ENCODE measurements at regions not wholly inside any gene's neighbourhood (a gene's known extent, or its start where the extent isn't known, plus 50 kb on each side); places are given as distances from the start of the nearest gene placed in this dataset.

DNA sequence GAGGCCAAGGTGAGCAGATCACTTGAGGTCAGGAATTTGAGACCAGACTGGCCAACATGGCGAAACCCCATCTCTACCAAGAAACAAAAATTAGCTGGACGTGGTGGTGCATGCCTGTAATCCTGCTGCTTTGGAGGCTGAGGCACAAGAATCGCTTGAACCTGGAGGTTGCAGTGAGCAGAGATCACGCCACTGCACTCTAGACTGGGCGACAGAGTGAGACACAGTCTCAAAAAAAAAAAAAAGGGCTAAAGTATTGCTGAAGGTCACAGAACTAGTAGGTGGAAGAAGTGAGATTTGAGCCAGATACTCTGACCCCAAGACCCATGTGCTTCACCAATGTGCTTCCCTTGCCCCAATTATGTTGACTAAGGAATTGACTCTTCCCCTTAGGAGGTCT is 112.0 kb downstream of the NPIPB5 start:
- DNase-seq: no peak
- Histone ChIP-seq H3K9me3 (ENCODE audit: low read length) (no peaks in the 10 kb centered on the region), H2AFZ (ENCODE audit: low read length) (no peak overlapping the region), H3K4me3 (ENCODE audit: low read length) (no peak overlapping the region), H3K27ac (ENCODE audit: low read length) (no peak overlapping the region), H3K9me2 (replicated peaks; ENCODE audit: insufficient read depth, low read length) (no peaks in the 10 kb centered on the region), H3K4me1 (ENCODE audit: low read length) (no peaks in the 10 kb centered on the region), H3K4me2 (ENCODE audit: low read depth, low read length, poor library complexity, severe bottlenecking) (no peak overlapping the region), H3K9ac (ENCODE audit: low read length) (no peak overlapping the region), H4K20me1 (ENCODE audit: insufficient read depth, low read depth, low read length) (no peaks in the 10 kb centered on the region), H3K27me3 (ENCODE audit: low read length) (no peaks in the 10 kb centered on the region), H3K79me2 (ENCODE audit: low read length) (no peaks in the 10 kb centered on the region), H3K36me3 (ENCODE audit: insufficient read depth, low read length) (no peaks in the 10 kb centered on the region)

DNA sequence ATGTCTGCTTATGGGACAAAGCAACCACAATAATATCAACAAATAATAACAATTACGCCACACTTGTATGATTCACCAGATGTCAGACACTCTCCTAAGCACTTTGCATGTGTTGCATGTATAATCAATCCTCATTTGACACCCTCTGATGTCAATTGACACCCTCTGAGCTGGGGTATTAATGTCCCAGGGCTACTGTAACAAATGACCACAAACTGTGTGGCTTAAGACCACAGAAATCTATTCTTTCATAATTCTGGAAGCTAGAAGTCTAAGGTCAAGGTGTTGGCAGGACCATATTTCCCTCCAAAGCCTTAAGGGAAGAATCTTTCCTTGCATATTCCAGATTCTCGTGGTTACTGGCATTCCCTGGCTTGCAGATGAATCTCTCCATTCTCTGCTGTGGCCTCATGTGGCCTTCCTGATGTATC is 112.7 kb downstream of the NPIPB5 start:
- Histone ChIP-seq H3K36me3 (ENCODE audit: insufficient read depth, low read length) (no peaks in the 10 kb centered on the region), H3K9ac (ENCODE audit: low read length) (no peak overlapping the region), H2AFZ (ENCODE audit: low read length) (no peak overlapping the region), H3K27me3 (ENCODE audit: low read length) (no peaks in the 10 kb centered on the region), H3K9me3 (ENCODE audit: low read length) (no peaks in the 10 kb centered on the region), H3K4me3 (ENCODE audit: low read length) (no peak overlapping the region), H3K27ac (ENCODE audit: low read length) (no peak overlapping the region), H3K4me2 (ENCODE audit: low read depth, low read length, poor library complexity, severe bottlenecking) (no peak overlapping the region), H3K9me2 (replicated peaks; ENCODE audit: insufficient read depth, low read length) (no peaks in the 10 kb centered on the region), H3K79me2 (ENCODE audit: low read length) (no peaks in the 10 kb centered on the region), H4K20me1 (ENCODE audit: insufficient read depth, low read depth, low read length) (no peaks in the 10 kb centered on the region), H3K4me1 (ENCODE audit: low read length) (no peaks in the 10 kb centered on the region)
- DNase-seq: no peak

DNA sequence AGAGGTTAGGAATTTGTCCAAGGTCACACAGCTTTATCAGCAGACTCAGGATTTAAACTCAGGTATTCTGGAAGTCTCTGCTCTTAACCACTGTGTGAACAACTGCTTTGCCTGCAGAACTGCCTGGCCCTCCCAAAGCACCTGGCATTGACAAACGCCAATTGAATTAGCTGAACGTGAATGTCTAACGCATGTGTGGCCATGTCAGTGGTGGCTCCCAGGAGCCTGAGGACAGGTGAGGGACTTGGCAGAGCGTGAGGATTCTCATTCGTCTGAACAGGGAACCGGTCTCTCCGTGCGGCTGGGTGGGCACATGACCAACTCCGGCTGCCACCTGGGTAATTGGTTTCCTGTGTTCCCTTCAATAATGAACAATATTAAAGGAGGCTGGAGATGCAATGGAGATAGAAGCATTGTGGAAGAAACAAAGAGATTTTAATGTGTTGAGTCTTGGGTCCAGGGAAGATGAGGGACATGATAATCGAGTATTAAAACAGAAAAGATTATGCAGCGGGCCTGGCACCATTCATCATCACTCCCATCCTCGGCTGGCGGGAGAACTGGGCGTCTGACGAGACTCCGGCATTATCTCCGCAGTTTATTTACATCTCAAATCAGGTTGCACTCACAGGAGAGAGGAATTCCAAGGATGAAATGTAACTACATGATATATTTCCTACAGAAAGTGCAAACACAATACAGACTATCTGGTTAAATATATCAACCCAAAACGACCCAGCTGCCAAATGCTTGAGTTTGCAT is 113.5 kb downstream of the NPIPB5 start:
- no peak overlapping the region for H3K27ac ChIP-seq (ENCODE audit: low read length)
- H3K36me3 ChIP-seq (ENCODE audit: insufficient read depth, low read length): no peaks in the 10 kb centered on the region
- H3K79me2 ChIP-seq (ENCODE audit: low read length): no peaks in the 10 kb centered on the region
- DNase-seq: no peak
- H3K9ac ChIP-seq (ENCODE audit: low read length): no peak overlapping the region
- H3K9me3 ChIP-seq (ENCODE audit: low read length): no peaks in the 10 kb centered on the region
- H3K27me3 ChIP-seq (ENCODE audit: low read length): no peaks in the 10 kb centered on the region
- H3K4me3 ChIP-seq (ENCODE audit: low read length): no peak overlapping the region
- H3K9me2 ChIP-seq (replicated peaks; ENCODE audit: insufficient read depth, low read length): no peaks in the 10 kb centered on the region
- H3K4me2 ChIP-seq (ENCODE audit: low read depth, low read length, poor library complexity, severe bottlenecking): no peak overlapping the region
- H3K4me1 ChIP-seq (ENCODE audit: low read length): no peaks in the 10 kb centered on the region
- H4K20me1 ChIP-seq (ENCODE audit: insufficient read depth, low read depth, low read length): no peaks in the 10 kb centered on the region
- H2AFZ ChIP-seq (ENCODE audit: low read length): no peak overlapping the region

DNA sequence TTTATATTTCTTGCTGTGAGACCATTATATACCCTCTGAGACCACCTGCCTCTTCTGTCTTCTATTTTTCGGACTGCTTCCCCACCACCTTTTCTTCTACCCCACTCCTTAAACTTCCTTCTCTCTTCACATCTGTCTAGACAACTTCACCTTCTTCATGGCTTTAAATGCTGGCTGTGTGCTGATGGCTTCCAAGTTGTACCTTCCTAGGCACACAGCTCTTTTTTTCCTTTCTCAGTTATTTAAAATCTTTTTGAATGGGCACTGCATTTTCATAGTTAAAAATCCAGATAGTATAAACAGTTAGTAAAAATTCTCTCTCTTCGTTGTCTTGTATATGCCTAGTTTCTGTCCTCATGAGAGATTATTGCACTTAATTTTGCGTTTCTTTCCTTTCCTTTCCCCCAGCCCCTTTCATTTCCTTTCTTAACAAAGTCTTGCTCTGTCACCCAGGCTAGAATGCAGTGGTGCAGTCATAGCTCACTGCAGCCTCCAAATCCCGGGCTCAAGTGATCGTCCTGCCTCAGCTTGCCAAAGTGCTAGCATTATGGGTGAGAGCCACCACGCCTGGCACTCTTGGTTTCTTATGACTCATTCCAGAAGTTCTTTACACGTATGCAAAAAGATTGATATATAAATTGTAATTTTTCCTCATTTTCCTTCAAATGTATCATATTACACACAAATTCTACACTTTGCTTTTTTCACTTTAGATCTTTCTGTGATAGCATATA is 114.3 kb downstream of the NPIPB5 start:
- H3K27ac ChIP-seq (ENCODE audit: low read length): no peak overlapping the region
- no peaks in the 10 kb centered on the region for H3K79me2 ChIP-seq (ENCODE audit: low read length)
- H3K36me3 ChIP-seq (ENCODE audit: insufficient read depth, low read length): no peaks in the 10 kb centered on the region
- H3K9ac ChIP-seq (ENCODE audit: low read length): no peak overlapping the region
- H3K4me2 ChIP-seq (ENCODE audit: low read depth, low read length, poor library complexity, severe bottlenecking): no peak overlapping the region
- no peaks in the 10 kb centered on the region for H4K20me1 ChIP-seq (ENCODE audit: insufficient read depth, low read depth, low read length)
- H3K9me3 ChIP-seq (ENCODE audit: low read length): no peaks in the 10 kb centered on the region
- no peak overlapping the region for H2AFZ ChIP-seq (ENCODE audit: low read length)
- H3K4me3 ChIP-seq (ENCODE audit: low read length): no peak overlapping the region
- no peak for DNase-seq
- no peaks in the 10 kb centered on the region for H3K9me2 ChIP-seq (replicated peaks; ENCODE audit: insufficient read depth, low read length)
- H3K27me3 ChIP-seq (ENCODE audit: low read length): no peaks in the 10 kb centered on the region
- no peaks in the 10 kb centered on the region for H3K4me1 ChIP-seq (ENCODE audit: low read length)

DNA sequence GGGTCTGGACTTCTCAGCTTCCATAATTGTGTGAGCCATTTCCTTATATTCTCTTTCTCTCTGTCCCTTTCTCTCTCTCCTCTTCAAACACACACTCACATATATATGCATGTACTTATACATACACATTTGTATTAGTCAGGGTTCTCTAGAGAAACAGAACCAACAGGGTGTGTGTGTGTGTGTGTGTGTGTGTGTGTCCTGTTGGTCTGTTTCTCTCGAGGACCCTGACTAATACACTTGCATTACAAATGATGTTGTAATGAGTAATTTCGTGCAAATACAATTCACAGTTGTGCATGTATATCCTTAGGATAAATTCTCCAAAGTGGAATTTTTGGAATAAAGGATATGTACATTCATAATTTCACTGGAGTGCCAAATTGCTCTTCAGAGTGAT is 115.3 kb downstream of the NPIPB5 start:
- DNase-seq: no peak
- H3K4me3 ChIP-seq (ENCODE audit: low read length): no peak overlapping the region
- H3K9me2 ChIP-seq (replicated peaks; ENCODE audit: insufficient read depth, low read length): no peaks in the 10 kb centered on the region
- H4K20me1 ChIP-seq (ENCODE audit: insufficient read depth, low read depth, low read length): no peaks in the 10 kb centered on the region
- no peaks in the 10 kb centered on the region for H3K79me2 ChIP-seq (ENCODE audit: low read length)
- H3K4me1 ChIP-seq (ENCODE audit: low read length): no peaks in the 10 kb centered on the region
- H2AFZ ChIP-seq (ENCODE audit: low read length): no peak overlapping the region
- no peaks in the 10 kb centered on the region for H3K27me3 ChIP-seq (ENCODE audit: low read length)
- H3K27ac ChIP-seq (ENCODE audit: low read length): no peak overlapping the region
- H3K9me3 ChIP-seq (ENCODE audit: low read length): no peaks in the 10 kb centered on the region
- H3K4me2 ChIP-seq (ENCODE audit: low read depth, low read length, poor library complexity, severe bottlenecking): no peak overlapping the region
- H3K36me3 ChIP-seq (ENCODE audit: insufficient read depth, low read length): no peaks in the 10 kb centered on the region
- no peak overlapping the region for H3K9ac ChIP-seq (ENCODE audit: low read length)

DNA sequence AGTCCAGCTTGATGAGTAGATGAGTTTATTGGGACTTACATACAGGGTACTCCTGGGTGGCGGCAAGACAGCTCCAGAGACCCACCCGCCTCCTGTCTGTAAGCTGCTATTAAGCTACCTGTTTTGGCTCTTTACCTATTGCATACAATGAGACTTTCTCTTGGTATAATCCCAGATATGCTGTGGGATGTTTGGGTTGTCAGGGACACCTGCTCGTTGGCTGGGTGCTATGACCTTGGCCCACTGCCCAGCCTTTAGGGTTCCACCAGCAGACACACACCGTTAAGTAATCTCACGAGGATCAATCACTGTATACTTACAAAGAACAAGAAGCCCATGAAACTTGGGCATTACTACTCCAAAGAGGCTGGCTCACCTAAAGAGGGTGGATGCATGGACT is 116.4 kb downstream of the NPIPB5 start:
- no peak for DNase-seq
- Histone ChIP-seq H3K4me1 (ENCODE audit: low read length) (no peaks in the 10 kb centered on the region), H4K20me1 (ENCODE audit: insufficient read depth, low read depth, low read length) (no peaks in the 10 kb centered on the region), H3K9me3 (ENCODE audit: low read length) (no peaks in the 10 kb centered on the region), H3K36me3 (ENCODE audit: insufficient read depth, low read length) (no peaks in the 10 kb centered on the region), H3K27me3 (ENCODE audit: low read length) (no peaks in the 10 kb centered on the region), H3K4me3 (ENCODE audit: low read length) (no peak overlapping the region), H3K4me2 (ENCODE audit: low read depth, low read length, poor library complexity, severe bottlenecking) (no peak overlapping the region), H3K27ac (ENCODE audit: low read length) (no peak overlapping the region), H3K79me2 (ENCODE audit: low read length) (no peaks in the 10 kb centered on the region), H2AFZ (ENCODE audit: low read length) (no peak overlapping the region), H3K9me2 (replicated peaks; ENCODE audit: insufficient read depth, low read length) (no peaks in the 10 kb centered on the region), H3K9ac (ENCODE audit: low read length) (no peak overlapping the region)

DNA sequence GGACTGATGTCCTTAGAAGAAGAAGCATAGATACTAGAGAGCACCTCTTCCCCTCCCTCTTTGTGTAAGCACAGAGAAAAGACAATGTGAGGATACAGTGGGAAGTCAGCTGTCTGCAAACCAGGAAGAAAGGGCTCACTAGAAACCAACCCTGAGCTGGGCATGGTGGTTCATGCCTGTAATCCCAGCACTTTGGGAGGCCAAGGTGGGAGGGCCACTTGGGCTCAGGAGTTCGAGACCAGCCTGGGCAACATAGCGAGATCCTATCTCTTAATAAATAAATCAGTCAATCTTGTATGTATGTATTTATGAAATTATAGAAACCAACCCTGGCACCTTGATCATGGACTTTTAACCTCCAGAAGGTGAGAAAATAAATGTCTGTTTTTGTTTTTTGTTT is 118.3 kb downstream of the NPIPB5 start:
- Histone ChIP-seq H3K27ac (ENCODE audit: low read length) (no peak overlapping the region), H3K4me3 (ENCODE audit: low read length) (no peak overlapping the region), H4K20me1 (ENCODE audit: insufficient read depth, low read depth, low read length) (no peaks in the 10 kb centered on the region), H3K27me3 (ENCODE audit: low read length) (no peaks in the 10 kb centered on the region), H3K9me2 (replicated peaks; ENCODE audit: insufficient read depth, low read length) (no peaks in the 10 kb centered on the region), H3K79me2 (ENCODE audit: low read length) (no peaks in the 10 kb centered on the region), H3K36me3 (ENCODE audit: insufficient read depth, low read length) (no peaks in the 10 kb centered on the region), H2AFZ (ENCODE audit: low read length) (no peak overlapping the region), H3K4me1 (ENCODE audit: low read length) (no peaks in the 10 kb centered on the region), H3K9ac (ENCODE audit: low read length) (no peak overlapping the region), H3K4me2 (ENCODE audit: low read depth, low read length, poor library complexity, severe bottlenecking) (no peak overlapping the region), H3K9me3 (ENCODE audit: low read length) (no peaks in the 10 kb centered on the region)
- no peak for DNase-seq

DNA sequence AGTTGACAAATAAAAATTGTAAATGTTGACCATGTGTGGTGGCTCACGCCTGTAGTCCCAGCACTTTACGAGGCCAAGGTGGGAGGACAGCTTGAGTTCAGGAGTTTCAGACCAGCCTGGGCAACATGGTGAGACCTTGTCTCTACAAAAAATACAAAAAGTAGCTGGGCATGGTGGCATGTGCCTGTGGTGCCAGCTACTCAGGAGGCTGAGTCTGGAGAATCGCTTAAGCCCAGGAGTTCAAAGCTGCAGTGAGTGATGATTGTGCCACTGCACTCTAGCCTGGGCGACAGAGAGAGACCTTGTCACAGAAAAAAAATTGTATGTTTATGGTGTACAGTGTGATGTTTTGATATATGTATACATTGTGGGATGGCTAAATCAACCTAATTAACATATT is 119.6 kb downstream of the NPIPB5 start:
- Histone ChIP-seq H3K9ac (ENCODE audit: low read length) (no peak overlapping the region), H3K36me3 (ENCODE audit: insufficient read depth, low read length) (no peaks in the 10 kb centered on the region), H4K20me1 (ENCODE audit: insufficient read depth, low read depth, low read length) (no peaks in the 10 kb centered on the region), H3K4me2 (ENCODE audit: low read depth, low read length, poor library complexity, severe bottlenecking) (no peak overlapping the region), H3K79me2 (ENCODE audit: low read length) (no peaks in the 10 kb centered on the region), H3K4me3 (ENCODE audit: low read length) (no peak overlapping the region), H2AFZ (ENCODE audit: low read length) (no peak overlapping the region), H3K27ac (ENCODE audit: low read length) (no peak overlapping the region), H3K9me3 (ENCODE audit: low read length) (no peaks in the 10 kb centered on the region), H3K9me2 (replicated peaks; ENCODE audit: insufficient read depth, low read length) (no peaks in the 10 kb centered on the region), H3K27me3 (ENCODE audit: low read length) (no peaks in the 10 kb centered on the region), H3K4me1 (ENCODE audit: low read length) (no peaks in the 10 kb centered on the region)
- DNase-seq: no peak

All from Karpas-422 (cell line).